Right lobe of liver (tissue), 4 donors: ENCODE measurements at regions not wholly inside any gene's neighbourhood (a gene's known extent, or its start where the extent isn't known, plus 50 kb on each side); places are given as distances from the start of the nearest gene placed in this dataset.

Experiments
- POLR2A ChIP-seq: fragments of 450-650 bp; IDR thresholded peaks from one replicate; pipeline ENCODE4 v1.6.1; 2017; ENCODE audit warnings: antibody characterized with exemption, mild to moderate bottlenecking
- TF ChIP-seq, protein P1 (sequence below), 4 donors: fragments of 200-600 bp in 3 of 4; fragments of 450-650 bp in 1 of 4; IDR thresholded peaks; one replicate each; pipeline versions ENCODE4 v1.5.1 to v1.8.0; 2016 to 2022; ENCODE audit warnings: antibody characterized with exemption in 4 of 4, mild to moderate bottlenecking in 2 of 4
- donor health status: DM: no; HTN: no; CAD: no.
- donor health status: DM: no; HTN: no; CAD: no.
- donor health status: DM: no; HTN: yes; CAD: no.

DNA sequence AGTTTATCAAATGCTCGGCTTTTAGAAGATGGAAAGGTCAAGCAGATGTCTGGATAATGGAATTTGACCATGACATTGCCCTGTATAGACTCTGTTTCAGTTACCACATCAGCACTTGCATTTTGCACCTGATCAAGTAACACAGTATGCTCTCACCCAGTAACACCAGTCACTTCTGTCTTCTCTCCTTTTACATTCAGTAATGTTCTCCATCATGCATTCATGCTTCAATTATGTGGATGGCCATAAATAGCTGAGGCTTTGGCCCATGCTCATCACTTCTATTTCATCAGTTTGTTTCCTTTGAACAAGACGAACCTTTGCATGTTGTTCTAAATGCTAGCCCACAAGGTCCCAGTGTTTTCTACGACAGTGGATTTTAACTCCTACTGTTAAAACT lies 322.9 kb upstream of the ACVR2A start:
- TF ChIP-seq, protein P1, sequence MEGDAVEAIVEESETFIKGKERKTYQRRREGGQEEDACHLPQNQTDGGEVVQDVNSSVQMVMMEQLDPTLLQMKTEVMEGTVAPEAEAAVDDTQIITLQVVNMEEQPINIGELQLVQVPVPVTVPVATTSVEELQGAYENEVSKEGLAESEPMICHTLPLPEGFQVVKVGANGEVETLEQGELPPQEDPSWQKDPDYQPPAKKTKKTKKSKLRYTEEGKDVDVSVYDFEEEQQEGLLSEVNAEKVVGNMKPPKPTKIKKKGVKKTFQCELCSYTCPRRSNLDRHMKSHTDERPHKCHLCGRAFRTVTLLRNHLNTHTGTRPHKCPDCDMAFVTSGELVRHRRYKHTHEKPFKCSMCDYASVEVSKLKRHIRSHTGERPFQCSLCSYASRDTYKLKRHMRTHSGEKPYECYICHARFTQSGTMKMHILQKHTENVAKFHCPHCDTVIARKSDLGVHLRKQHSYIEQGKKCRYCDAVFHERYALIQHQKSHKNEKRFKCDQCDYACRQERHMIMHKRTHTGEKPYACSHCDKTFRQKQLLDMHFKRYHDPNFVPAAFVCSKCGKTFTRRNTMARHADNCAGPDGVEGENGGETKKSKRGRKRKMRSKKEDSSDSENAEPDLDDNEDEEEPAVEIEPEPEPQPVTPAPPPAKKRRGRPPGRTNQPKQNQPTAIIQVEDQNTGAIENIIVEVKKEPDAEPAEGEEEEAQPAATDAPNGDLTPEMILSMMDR (IDR thresholded peaks at IDR 0.05) = no peak
- TF ChIP-seq POLR2A = no peak
